ENCODE measurements at regions not wholly inside any gene's neighbourhood (a gene's known extent, or its start where the extent isn't known, plus 50 kb on each side); places are given as distances from the start of the nearest gene placed in this dataset.

GRCh38 chr15:70227147-70227546 lies 129.4 kb upstream of the TLE3 start:
- no peaks in the 10 kb centered on the region for H3K79me2 ChIP-seq (ENCODE audit: insufficient read depth, low read length)
- H2AFZ ChIP-seq (ENCODE audit: low read depth, low read length, poor library complexity, severe bottlenecking) = no peak overlapping the region
- intact Hi-C loops (cut with micrococcal nuclease) = no loop called here
- no peaks in the 10 kb centered on the region for H3K27me3 ChIP-seq (ENCODE audit: insufficient read depth, low read length)
- H3K9ac ChIP-seq (ENCODE audit: low read length) = no peak overlapping the region
- no peak overlapping the region for H3K27ac ChIP-seq (ENCODE audit: low read depth, low read length)
- ChIA-PET RAD21 (ENCODE audit: low non-redundant PET in 1 of 2, low total read pairs in 2 of 2, uncharacterized antibody in 2 of 2, unreplicated experiment in 2 of 2) (no interaction called here), POLR2A (no interaction called here), CTCF (no interaction called here)
- no peaks in the 10 kb centered on the region for H4K20me1 ChIP-seq (ENCODE audit: insufficient read depth)
- no peaks in the 10 kb centered on the region for H3K4me1 ChIP-seq (ENCODE audit: control insufficient read depth in 1 of 2, insufficient read depth in 2 of 2, low read length in 2 of 2)
- no peaks in the 10 kb centered on the region for H3K36me3 ChIP-seq (ENCODE audit: control insufficient read depth in 1 of 2, insufficient read depth in 2 of 2, low read length in 2 of 2)
- no peak overlapping the region for H3K4me2 ChIP-seq (ENCODE audit: low read length)
- no TSS peak for BruUV-seq (replicated peaks)
- H3K4me3 ChIP-seq (replicated peaks in 1 of 2; ENCODE audit: low read depth in 1 of 2, low read length in 2 of 2) = no peak overlapping the region
- no peak for ATAC-seq
- TF ChIP-seq EZH2phosphoT487 (IDR thresholded peaks at IDR 0.05; ENCODE audit: borderline replicate concordance) (no peak), CEBPB (IDR thresholded peaks at IDR 0.05; ENCODE audit: low read depth) (no peak), SRF (IDR thresholded peaks at IDR 0.05; ENCODE audit: low read depth) (no peak), POLR2A (IDR thresholded peaks at IDR 0.05; ENCODE audit: borderline replicate concordance, extremely low read depth, insufficient read depth, insufficient read length) (no peak), SIN3A (IDR thresholded peaks at IDR 0.05; ENCODE audit: low read depth) (no peak), POLR2AphosphoS5 (IDR thresholded peaks at IDR 0.05; ENCODE audit: low read depth, low read length) (no peak), TCF7L2 (IDR thresholded peaks at IDR 0.05; ENCODE audit: borderline replicate concordance, extremely low read depth, insufficient read depth, insufficient read length) (no peak), CBX3 (IDR thresholded peaks at IDR 0.05; ENCODE audit: low read depth) (no peak), ATF3 (IDR thresholded peaks at IDR 0.05) (no peak), ZBTB33 (IDR thresholded peaks at IDR 0.05; ENCODE audit: extremely low read depth, insufficient replicate concordance, low read length) (no peak), JUND (IDR thresholded peaks at IDR 0.05) (no peak)
- TF ChIP-seq, protein P1, sequence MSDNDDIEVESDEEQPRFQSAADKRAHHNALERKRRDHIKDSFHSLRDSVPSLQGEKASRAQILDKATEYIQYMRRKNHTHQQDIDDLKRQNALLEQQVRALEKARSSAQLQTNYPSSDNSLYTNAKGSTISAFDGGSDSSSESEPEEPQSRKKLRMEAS (IDR thresholded peaks at IDR 0.05) = no peak
- H3K9me3 ChIP-seq (ENCODE audit: control insufficient read depth in 1 of 2, insufficient read depth in 1 of 2, low read depth in 1 of 2, low read length in 2 of 2) = peaks cover 3 to 6% of the 10 kb centered on the region in 2 experiments; a peak in 2 of 4 replicates
- DNase-seq (ENCODE audit: low read depth, low spot score) = no peak
- no peaks in the 10 kb centered on the region for H3K9me2 ChIP-seq (ENCODE audit: insufficient read depth)
